GM12872 (cell line): ENCODE measurements at regions not wholly inside any gene's neighbourhood (a gene's known extent, or its start where the extent isn't known, plus 50 kb on each side); places are given as distances from the start of the nearest gene placed in this dataset.

Experiments used
- CTCF ChIP-seq: IDR thresholded peaks from 3 replicates; pipeline ENCODE4 v1.5.1; 2011; ENCODE audit warnings: low read depth, mild to moderate bottlenecking, low read length, moderate library complexity; ENCODE audit not compliant: insufficient read depth

- no peak for TF ChIP-seq CTCF
Measured at GRCh38 chr6:86581833-86582232, 355.5 kb upstream of the HTR1E start.

- TF ChIP-seq CTCF = no peak
Measured at GRCh38 chr6:86563197-86563596, 374.1 kb upstream of the HTR1E start.

GRCh38 chr6:86558318-86558717, 379.0 kb upstream of the HTR1E start:
- TF ChIP-seq CTCF = no peak

- no peak for TF ChIP-seq CTCF
Measured at GRCh38 chr6:86537292-86537861, 400.0 kb upstream of the HTR1E start.

- no peak for TF ChIP-seq CTCF
Measured at GRCh38 chr6:86536121-86536520, 401.2 kb upstream of the HTR1E start.

GRCh38 chr6:86535100-86535499, 402.2 kb upstream of the HTR1E start:
- TF ChIP-seq CTCF = no peak

GRCh38 chr6:86529635-86530034, 407.7 kb upstream of the HTR1E start:
- no peak for TF ChIP-seq CTCF
